ENCODE measurements at regions not wholly inside any gene's neighbourhood (a gene's known extent, or its start where the extent isn't known, plus 50 kb on each side); places are given as distances from the start of the nearest gene placed in this dataset.

DNA sequence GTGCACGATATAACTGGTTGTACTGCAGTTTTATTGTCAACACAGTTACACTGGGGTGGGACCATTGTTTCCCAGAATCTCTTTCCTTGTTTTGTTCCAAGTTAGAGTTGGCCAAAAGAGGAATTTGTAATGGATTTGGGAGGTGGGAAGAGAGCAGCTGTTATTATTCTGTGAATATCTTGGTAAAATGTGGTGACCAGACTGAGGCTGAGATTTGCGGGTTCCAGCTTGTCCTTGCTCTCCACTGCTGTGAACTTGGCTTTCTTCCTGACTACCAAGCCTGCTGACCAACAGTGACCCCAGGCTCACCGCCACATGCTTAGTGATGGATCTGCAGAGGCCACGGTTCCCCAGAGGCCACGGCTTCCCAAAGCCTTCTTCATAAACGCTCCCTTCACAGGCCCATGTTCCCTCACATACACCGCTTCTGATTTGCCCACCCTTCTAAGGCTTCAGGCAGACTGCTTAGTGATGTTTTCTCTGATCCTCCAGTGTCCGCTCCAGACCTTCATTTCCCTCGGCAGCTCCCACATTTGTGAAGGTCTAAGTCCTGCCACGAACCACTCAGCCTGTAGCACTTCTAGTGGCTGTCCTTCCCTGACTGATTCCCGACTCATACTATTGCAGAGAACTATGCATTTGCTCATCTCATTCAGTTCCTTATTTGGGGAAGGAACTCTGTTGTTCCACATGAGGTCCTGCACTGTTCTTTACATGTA is 525.5 kb upstream of the RGMA start:
- DNase-seq: no peak

DNA sequence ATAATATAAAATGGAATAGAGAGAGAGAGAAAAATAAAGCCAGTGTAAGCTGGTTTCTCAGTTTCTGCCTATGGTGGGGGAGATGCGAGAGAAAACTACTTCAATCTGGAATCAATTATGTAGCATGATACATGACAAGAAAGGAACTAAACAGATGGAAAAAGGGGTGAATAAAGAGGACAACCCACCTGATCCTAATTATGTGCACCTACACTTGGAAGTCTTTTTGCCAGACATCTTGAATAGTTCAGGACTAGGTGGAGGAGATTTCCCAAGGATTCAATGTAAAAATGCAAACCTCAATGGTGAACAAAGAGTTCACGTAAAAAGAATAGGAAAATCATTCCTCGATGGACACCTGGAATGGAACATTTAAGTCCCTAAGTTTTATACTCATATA is 524.4 kb upstream of the RGMA start:
- no peak for DNase-seq

DNA sequence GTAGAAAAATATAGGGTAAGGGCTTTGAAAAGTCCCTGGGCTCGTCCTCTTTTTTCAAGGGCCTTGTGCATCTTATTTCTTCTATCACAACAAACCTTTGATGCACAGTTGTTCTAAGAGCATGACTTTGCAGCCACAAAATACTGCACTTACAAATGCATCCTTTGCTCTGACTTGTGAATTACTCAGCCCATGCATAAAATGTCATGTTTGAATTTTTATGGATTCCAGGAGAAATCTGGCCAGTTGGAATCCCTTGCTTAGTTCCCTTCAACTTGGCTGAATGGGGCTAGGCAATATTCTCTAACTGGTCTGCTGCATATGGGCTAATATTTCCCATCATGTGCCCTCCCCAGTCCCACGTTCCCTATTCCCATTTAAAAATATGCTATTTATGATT is 523.9 kb upstream of the RGMA start:
- no peak for DNase-seq

DNA sequence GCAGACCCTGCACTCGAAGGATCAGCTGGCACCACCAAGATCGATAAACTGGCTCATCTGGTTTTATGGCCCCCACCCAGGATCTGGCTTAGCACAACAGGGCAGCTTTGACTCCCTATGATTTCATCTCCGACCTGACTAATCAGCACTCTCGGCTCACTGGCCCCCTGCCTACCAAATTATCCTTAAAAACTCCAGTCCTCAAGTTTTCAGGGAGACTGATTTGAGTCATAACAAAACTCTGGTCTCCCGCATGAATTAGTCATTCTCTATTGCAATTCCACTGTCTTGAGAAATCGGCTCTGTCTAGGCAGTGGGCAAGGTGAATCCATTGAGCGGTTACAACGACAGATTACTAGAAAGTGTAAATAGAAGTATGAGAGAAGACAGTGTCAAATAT is 521.9 kb upstream of the RGMA start:
- no peak for DNase-seq

DNA sequence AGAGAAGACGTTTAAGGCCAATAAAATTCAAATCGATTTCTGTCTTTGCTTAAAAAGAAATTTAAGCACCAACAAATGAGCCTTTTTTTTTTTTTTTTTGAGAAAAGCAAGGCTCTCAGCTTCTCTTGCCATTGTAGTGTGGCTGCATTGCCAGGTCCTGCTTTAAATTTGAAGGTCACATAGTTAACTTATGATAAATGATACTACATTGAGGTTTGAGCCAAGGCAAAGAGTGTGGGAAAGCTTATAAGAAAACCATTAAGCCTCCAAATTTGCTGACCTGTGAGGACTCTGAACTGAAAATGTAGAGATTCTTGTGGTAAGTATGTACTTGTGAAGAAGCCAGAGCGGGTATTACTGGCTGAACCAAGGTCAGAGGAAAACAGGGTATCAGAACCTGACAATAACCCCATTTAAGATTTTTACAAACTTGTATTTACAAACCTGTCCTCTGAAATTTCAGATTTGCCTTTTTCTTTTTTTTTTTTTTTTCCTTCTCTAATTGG is 519.7 kb upstream of the RGMA start:
- DNase-seq: no peak

DNA sequence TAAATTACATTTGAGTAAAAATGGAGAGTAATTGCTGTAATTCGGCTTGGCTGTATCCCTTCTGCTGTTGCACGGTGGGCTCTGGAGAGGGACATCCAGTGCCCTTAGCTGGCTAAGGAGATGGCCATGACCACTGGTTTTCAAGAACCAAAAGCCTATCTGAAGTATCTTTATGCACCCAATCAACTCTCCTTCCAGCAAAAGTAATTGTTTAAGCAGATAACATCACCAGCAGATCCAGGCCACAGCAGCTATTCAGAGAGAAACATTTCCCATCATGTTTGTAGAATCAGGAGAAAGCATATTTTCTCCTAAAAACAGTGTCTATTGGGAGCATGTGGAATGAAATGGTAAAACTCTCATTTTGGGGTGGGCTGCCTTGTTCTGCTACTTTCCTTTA is 514.5 kb upstream of the RGMA start:
- no peak for DNase-seq

DNA sequence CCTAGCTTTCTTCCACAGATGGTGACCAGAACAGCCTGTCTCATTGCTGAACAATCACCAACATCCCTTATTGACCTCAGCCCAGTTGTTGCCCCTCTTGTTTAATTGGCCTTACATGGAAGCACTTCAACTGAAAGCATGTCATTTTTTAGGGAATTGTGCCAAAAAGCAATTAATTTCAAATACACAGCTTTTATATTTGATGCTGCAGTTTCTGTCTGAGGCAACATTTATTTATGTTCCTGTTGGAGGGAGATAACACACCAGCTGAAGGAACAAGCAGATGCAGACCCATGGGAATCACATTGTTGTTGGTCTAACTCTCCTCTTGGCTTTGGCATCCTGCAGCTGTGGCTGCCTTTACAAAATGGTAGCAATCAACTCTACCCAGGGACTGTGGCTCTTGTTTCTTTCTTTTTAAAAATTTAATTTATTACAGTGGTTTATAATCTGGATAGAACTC is 498.1 kb upstream of the RGMA start:
- peak; percentile 65 for DNase-seq

DNA sequence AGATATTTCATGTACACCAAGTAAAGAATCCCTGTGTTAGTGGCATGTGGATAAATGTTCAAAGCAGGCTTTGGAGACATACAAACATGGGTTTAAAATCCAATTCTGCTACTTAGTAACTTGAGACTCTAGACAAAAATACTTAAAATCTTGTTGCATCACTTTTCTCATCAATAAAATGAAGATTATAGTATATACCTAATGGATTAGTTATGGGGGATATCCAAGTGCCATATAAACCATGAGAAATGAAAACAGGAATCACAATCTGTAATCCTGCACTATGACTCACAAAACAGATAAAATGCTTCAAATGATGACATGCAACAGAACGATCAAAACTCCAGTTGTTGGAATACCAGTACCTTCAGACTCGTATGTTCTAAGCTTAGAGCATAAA is 496.0 kb upstream of the RGMA start:
- DNase-seq: no peak

DNA sequence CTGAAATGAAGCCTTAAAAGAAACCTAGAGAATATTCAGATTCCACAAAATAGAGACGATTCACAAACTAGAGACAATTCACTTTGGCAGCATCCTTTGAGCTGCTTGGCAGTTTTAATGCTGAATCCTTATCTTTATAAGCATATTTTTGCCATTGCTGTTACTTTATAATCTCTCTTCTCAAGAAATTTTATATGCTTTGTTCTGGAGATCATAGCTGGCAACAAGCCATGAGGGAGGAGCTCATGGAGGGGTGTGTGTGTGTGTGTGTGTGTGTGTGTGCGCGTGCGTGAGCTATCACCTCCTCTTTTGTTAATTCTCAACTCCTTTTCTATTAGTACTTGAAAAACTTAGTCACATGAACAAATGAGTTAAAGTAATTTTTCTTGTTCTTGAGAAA is 495.0 kb upstream of the RGMA start:
- no peak for DNase-seq

DNA sequence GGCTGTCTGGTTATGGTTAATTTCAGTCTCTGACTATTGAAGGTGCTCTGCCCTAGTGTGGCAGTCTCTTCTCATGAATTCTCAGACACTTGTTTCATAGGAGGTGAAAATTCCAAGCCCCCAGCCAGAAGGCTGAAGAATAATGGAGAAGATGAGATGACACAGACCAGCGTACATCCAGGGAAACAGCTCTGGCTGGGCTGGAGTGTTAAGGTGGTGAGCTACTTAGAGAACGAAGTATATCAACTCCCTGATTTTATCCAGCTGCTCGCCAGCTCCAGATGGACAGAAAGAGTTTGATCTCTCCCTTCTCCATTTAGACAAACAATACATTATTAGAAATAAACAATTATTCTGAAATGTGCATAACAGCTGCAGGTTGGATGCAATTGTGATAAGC is 494.5 kb upstream of the RGMA start:
- no peak for DNase-seq

DNA sequence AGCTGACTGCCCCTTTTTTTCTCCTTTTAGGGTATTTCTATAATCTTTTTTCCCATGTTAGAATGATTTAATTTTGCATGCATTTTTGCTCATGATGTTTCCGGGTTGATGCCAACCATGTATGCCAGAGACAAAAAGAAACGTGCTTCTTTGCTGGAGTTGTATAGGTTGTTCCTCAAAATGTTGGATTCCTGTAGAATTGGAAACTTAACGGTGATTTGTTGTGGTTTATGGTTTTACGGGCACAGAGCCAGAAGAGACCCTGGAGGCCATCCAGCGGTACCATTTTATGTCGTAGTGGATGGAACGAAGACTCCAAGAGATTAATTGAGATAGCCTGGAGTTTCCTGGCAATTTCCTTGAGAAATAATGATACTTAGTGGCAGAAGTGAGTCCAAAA is 481.5 kb upstream of the RGMA start:
- no peak for DNase-seq

DNA sequence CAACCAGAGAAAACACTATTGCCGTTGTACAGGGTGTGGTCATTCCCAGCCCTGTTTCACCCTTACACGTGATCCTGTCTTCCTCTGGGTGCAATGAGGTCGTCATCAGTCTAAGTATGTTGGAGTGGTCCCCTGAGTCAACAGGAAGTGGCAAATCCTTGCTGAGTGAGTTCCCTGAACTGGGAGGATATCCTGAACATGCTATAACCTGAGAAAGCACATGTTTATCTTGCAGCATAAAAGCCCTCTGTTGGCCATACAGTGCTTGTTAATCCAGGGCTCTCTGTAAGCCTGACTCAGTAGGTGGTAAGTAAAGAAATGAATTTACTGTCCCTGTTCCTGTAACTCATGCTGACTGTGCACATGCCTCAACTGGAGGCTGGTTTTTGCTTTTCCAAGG is 477.8 kb upstream of the RGMA start:
- DNase-seq: no peak

DNA sequence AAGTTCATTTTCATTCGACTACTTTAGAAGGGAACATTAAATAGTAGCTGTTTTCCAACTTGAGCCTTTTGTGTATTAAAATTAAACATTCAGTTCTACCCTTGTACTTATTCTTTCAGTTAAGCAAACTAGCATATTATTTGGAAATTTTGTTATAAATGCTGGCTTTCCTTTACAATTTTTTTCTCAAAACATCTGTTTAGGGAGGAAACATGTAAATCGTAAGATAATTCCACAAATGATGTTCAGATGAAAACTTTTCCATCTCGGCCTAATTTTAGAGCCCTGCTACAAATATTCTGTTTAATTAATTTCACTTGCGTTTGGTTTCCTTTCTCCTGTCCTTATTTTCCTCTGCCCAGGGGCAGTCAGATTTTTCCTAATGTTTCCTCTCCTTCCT is 476.2 kb upstream of the RGMA start:
- no peak for DNase-seq

DNA sequence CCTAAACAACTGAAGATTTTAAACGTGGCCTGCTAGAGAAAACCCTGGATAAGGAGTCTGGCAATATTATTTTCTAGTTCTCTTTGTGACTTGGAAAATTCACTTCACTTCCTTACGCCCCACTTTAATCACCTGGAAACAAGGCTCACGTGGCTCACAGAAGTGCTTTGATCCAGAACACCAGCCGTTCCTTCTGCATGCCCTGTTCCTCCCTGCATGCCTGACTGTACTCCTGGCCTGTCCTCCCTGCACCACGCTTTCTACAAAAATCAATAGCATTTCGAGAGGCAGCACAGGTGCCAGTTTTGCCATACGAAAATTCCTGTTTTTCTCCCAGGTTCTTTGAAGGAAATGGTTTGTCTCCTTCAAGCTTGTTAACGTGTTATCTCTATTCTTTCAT is 474.2 kb upstream of the RGMA start:
- no peak for DNase-seq

DNA sequence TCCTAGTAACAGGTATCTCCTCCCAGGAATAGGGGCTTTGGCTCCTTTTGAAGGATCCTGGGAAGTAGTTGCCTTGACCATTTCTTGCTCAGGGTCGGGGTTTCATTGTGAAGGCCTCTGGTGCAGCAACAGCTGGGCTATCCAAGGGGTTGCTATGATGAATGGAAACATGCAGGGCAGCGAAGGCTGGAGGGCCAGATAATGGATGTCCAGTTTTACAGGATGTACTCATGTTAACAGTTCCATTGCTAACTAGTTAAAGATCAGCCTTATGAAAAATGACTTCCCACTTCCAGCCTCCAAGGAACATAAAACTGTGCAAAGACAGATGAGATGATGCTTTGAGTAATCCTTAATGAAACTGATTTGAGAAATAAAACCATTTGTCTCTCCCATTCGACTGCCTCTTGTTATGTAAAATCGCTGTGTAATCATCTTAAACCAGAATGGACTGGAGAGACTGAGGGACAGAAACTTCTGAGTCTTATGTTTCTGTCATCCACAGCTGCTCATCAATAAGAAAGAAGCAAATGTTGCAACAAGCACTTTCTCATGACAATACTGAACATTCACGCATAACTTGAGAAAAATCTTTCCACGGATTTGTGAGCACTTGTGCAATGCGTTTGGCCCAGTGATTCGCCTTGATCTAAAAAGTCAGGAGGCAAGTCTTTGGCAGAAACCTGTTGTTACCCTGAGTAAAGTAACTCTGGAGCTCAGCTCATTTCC is 473.5 kb upstream of the RGMA start:
- DNase-seq: no peak

DNA sequence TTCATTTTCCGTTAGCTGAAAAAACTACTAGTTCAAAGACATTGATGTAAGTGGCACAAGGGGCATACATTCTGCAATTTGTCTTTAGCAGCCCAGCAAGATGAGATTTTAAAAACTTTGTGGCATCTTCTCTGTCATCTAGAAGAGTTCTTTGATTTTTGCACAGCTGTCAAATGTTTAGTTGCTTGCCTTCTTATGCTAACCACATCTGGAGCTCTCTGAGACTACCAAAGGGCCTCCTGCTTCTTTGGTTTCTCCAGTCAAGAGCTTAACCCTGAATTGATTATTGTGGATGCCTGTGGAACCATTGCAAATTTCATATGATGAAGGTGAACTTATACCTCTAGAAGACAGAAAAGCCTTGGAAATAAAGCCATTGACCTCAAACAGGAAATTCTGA is 468.7 kb upstream of the RGMA start:
- no peak for DNase-seq

DNA sequence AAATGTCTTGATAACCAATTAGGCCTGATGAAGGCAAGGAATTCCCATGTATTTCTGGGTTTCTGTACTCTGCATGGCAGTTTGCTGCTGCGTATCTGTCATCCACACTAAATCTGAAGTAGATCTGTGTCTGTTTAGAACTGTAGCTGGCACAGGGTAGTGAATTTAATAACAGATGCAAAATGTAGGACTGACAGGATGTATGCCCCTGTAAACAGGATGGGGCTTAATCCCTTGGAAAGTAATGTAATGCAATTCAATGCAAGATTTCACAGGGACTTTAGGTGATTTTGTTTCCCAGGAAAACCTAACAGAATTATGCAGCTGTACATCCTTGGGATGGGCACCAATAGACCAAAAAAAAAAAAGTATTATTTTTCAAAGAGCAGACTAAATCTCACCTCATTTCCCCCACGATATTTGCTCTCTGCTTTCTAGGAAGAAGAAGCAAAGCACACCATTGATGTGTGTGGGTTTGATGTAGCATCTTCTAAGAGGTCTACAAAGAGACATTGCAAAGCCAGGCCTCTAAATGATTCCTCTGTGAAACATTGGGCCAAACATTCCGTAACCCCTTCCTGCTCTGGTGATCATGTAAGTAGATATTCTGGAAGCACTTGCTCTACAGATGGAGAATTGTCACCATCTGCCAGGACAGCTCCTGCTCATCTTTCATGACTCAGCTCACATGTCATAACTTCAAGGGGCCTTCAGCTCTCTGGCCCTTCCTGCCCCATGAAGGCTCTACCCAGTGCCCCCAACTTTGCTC is 464.3 kb upstream of the RGMA start:
- no peak for DNase-seq

DNA sequence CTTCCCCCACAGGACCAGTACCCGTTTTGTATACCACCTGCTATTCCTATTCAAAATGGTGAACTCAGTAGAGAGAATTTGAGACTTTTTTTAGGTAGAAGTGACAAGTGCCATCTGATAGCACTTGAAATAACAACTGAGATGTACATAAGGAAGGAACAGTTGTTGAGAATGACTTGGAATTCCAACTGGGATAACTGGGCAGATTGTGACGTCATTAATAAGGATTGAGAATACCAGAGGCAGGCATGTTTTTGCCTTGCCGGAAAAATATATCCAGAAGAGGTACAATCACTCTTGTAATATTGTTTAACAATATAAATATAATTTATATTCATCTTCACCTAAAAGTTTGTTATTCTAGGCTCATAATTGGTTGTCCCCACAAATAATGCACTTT is 454.1 kb upstream of the RGMA start:
- no peak for DNase-seq

DNA sequence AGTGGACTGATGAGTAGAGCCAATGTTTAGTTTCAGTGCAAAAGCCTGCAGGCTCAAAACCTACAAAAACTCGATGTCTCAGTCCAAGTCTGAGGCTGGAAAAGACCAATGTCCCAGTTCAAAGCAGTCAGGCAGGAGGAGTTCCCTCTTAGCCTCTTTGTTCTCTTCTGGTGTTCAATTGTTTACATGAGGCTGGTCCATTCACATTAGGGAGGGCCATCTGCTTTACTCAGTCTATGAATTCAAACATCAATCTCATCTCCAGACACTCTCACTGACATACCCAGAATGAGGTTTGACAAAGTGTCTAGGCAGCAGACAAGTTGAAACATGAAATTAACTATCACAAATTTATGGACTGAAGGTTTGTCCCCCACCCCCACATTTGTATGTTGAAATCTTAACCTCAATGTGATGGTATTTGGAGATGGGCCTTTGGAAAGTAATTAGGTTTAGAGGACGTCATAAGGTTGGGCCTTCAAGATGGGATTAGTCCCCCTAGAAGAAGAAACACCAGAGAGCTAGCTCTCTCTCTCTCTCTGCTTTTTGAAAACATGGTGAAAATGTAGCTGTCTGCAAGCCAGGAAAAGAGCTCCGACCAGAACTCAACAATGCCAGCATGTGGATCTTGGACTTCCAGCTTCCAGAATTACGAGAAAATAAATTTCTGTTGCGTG is 438.5 kb upstream of the RGMA start:
- no peak for DNase-seq

DNA sequence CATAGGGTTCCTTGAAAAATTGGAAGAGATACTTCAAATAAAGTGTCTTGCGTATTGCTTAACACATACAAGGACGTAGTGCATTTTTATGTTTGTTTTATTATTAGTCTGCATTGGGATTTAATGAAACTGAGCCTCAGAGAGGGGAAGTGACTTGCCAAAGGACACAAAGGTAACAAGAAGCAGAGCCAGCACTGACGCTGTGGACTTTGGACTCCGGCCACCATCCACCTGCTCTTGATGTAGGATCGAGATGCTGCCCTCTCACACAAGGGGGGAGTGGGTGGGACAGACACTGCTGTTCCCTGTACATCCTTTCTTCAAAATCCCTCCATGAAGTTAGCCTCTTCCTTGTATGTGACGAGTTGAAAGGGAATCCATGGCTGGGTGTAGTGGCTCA is 435.4 kb upstream of the RGMA start:
- no peak for DNase-seq

DNA sequence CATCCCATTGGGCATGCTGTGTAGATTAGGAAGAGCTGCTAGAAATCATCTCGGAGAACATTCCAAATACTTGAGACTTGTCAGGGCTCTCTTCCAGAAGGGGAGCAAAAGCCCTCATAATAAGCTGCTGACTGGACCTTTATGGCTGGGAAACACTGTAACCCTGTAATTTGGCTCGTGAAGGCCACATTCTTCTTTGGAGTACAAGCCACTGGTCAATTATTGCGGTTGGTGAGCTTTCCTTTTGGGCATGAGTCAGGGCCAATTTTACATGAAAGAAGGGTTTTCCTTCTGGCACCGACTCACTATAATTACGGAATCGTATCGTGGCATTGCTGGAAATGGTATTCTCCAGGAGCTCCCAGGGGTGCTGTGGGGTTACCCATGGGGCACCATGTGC is 434.5 kb upstream of the RGMA start:
- peak; percentile 57 for DNase-seq

DNA sequence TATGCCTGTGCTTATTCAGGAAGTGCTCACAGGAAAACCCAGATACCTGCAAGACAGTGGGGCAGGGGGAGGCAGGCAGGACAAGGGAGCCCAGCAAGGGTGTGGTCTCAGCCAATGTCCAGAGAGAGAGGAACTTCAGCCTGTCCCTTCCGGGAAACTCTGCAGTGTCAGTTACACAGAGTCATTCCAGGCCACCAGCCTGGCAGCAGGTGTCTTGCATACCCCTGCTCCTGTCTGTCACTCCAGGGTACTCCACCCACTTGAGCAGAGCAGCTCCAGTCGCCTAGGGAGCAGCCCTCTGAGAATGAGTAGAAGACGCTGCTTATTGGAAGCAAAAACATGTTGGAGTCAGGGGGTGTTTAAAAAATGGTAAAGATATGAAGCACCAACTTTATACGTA is 431.2 kb upstream of the RGMA start:
- no peak for DNase-seq

DNA sequence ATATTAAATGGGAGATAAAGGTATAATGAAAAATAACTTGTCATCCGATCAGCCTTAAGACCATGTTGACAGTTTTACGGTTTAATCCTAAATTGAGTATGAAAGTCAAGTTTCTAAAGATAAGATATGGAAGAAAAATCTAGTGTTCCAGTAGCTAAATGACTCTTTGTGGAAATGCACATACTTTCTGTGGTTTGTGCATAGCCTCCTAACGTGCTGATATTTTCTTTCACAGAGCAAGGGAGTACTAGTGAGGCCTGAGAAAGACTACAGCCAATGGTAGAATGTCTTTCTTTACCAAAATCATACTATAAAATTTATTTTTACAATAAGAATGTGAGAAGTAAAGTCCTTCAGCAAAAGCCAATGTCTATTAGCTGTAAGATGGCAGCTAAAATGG is 430.6 kb upstream of the RGMA start:
- no peak for DNase-seq
